Activated CD8-positive, alpha-beta memory T cell treated with anti-CD3 and anti-CD28 coated beads, Interleukin-2, amount 50 U/mL, for 24 hours (primary cell): ENCODE measurements at regions not wholly inside any gene's neighbourhood (a gene's known extent, or its start where the extent isn't known, plus 50 kb on each side); places are given as distances from the start of the nearest gene placed in this dataset.

Source experiments
- DNase-seq: peaks from one replicate; pipeline ENCODE4 v3.0.0-alpha.2; 2020; ENCODE audit errors: extremely low read depth

DNA sequence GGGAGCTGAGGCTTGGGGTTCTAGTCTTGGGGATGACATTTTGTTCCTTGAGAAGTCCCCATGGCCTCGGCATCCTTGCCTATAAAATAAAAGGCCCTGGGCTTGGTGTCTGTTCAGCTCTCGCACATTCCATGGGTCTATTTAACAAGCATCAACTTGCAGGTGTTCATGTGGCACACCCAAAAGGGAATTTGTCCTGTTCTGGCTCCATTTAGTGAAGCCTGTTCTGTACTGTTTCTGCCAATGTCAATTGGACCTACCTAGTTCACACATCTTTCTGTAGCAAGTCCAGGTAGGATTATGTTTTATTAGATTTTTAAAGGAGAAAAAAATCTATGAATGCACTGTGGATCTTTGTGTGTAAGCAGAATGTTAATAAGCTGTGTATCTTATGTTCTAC is 262.0 kb downstream of the HIVEP2 start:
- no peak for DNase-seq

DNA sequence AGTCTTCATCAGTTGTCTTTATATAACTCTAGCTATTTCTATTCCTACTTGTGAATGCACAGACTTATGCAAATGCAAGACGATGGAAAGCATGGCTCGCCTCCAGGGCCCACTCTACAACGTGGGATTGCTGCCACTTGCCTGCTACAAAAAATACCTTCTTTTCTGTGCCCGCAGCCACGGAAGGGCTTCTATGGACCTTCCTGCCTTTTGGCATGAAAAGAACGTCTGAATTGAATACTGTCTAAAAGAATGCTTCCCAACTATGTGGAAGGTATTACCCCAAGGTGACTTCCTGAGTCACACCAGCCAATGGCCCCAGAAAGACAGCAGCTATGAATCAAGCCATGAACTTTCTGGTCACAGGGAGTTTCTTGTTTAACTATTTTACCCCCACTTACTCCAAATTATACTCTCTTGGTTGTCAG is 261.2 kb downstream of the HIVEP2 start:
- no peak for DNase-seq

DNA sequence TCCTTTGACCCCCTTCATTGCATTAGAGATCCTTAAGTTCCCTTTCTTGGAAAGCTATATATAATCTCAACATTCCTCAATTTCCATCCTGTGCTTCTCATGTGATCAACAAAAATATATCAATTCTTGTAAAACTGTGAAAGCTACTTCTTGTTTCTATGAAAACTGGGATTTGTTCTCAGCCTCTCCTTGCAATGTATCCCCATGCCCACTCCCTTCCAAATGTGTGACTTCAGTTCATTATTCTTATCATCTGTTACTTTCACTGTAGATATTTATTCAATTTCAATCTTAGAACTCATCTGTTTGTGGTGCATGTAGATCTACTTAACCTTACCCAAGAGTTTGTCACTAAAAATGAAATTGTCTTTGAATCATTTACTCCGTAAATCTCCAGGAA is 260.6 kb downstream of the HIVEP2 start:
- no peak for DNase-seq

DNA sequence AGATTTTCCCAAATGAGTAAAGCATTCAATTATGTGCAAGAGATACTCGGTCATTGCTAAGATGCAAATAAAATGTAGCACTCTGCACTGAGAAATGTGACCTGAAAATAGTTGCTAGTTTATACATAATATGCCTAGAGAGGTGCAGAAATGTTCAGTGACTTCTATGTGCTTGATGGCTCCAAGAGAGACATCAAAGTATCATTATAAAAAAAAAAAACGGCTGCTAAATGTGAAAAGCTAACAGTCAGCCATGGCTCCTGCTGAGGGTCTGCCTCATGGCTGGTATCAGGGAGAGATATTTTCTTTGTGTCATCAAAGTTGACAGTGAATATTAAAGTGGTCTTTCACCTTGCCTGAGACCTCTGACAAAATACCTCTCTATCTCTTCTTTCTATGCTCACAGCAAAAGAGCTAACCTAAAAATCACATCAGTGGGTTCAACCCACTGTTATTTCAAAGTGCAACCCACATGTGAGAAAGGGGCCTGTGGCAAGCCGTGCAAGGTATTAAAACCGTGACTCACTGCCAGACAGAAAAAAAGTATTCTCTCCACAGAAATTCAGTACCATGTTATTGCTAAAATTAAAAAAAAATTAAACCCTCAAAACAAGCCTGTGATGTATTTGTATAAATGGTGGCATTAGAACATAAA is 259.0 kb downstream of the HIVEP2 start:
- no peak for DNase-seq

DNA sequence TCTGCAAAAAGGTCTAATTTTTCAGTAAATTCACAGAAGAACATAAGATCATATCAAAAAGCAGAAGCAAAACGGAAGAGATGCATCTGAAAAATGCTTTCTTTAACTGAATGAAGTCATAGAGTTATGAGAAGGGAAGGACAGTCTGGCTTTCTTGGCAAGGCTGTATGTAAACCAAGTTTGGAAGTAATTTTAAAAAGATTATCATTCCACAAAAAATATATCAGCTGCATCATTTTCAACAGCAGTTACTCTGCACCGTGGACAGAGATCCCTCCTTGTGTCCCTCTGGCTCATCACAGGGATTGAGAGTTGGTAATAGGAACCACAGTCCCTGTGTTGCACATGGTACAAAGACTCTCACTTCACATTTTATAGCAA is 258.5 kb downstream of the HIVEP2 start:
- DNase-seq = no peak

DNA sequence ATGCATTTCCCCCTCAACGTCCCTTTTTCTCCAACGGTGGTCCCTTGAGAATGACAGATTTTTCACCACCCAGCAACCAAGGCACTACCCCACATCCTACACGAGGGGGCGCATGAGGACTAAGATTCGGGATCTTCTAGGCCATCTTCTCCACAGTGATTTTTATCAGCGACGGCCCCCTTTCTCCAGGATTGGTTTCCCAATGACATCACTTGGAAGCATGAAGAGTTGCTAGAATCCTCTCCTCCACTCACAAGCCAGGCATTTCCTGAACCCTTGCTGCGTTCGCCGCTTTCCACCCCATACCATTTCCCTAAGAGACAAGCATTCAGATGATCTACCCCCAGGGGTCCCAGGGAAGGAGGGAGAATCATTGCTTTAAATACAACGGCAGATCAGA is 252.0 kb downstream of the HIVEP2 start:
- DNase-seq = peak; percentile 19

DNA sequence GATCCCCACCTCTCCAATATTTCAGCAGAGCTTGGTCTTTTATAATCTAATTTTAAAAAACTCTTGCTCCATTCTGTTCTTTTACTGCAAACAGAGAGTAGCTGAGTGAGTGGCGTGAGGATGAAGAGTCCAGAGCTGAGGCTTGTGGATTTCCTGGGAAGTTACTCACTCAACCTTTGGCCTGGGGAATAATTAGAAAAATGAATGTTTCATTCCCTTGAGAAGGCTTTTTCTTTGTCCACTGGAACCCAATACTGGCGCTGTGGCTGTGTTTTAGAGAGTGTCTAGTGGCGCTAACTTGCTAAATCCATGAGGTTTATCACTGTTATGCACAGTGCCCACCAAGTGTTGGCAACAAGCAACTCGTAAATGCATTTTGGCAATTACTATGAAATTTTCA is 251.5 kb downstream of the HIVEP2 start:
- no peak for DNase-seq

DNA sequence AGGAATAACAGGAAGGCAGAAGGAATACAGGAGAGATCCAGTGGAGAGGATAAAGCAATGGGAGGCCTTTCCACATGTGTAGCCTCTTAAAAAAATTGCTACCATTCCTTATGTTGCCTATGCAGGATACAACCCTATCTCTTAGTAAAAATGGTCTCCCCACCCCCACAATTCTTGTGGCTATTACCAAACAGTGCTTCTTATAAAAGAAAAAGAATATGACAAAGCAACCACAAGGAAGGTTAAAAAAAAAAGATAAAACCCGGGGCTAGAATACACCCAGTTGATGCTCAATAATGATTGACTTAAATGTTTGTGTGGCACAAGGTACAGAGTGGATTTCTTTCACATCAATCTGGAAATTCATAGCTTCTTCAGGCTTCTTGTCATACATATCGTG is 250.9 kb downstream of the HIVEP2 start:
- no peak for DNase-seq

DNA sequence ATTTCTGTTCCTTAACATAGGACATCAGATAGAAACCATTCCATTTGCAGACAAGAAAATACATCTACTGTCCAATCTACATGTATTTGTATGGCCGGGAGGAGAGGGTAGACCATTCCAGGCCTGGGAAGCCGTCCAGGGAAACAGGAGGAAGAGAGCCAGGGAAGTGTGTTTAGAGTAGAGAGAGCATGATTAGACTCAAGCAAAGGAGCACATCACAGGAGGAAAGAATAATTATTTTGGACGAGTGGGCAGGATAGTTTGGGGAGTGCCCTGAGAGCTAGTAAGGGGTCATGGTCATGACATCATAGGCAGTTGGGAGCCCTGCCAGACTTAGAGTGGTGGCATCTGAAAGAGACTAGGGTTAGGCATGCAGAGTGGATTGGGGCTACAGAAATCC is 250.0 kb downstream of the HIVEP2 start:
- DNase-seq = no peak

DNA sequence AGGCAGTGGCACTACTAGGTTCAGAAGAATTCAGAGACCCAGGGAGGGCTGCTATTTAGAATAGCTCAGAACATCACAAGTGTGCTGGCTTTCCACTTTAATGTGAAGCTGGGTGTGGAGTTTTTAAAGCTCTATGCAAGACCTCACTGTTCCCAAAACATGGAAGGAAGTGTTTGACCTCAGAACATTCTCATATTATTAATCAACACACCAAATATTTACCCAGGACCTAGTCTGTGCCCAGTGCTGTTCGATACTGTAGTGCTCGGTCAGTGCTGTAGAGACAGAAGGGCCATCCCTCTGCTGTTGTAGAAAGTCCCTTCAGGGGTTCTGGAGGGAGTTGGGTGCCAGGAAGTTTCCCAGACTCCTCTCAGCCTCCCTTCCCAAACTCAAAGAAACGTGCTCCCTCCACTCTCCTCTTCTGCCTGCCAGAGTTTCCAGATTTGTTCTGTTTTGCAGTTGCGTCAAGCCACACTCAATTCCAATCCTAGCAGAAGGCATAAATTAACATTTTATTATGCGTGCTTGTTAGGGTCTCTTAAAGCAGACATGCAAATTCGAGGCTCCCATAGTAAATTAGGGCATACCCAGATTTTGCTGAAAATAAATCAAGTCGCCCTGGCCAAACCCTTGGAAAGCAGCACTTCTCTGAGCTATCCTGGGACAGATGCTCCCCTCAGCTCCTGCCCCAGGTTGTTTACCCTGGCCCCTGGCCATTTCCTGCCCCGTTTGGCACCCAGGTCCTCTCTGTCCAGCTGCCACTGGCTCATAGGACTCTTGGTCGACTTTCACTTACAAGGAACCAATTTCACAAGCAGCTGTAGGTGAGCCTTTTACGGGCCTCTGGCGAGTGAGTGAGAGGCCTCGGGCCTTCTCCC is 248.6 kb downstream of the HIVEP2 start:
- no peak for DNase-seq

DNA sequence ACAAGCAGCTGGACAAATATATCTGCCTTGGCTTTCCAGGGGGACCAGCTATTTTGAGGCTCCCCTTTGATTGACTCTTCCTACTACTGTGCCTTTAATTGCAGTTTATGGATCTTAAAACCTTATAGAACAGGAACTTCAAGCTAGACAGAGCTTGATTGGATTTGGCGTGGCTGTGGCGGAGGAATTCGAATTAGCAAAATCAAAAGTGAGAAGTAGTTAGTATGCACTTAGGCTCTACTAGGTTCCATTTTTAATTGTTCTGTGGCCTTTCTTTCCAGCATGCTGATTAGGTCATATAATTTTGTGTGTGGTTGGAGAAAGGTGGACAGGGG is 248.0 kb downstream of the HIVEP2 start:
- no peak for DNase-seq

DNA sequence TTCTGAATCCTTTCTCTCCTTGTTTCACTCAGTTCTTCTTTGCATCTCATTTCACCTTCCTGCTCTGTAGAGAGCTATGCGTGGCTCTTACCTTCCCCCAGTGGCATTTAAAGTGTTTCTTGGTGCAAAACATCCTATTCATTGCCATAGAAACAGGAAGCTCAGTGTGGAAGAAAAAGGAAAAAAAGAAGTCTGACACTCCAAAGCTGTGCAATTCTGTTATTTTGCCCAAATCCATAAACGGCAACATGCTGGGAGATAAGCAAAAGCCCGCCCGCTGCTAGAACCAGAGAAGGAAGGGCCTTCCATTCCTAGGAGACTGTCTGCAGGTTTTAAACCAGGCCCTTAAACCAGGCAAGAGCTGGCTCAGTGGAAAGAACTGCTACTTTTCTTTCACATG is 247.1 kb downstream of the HIVEP2 start:
- no peak for DNase-seq

DNA sequence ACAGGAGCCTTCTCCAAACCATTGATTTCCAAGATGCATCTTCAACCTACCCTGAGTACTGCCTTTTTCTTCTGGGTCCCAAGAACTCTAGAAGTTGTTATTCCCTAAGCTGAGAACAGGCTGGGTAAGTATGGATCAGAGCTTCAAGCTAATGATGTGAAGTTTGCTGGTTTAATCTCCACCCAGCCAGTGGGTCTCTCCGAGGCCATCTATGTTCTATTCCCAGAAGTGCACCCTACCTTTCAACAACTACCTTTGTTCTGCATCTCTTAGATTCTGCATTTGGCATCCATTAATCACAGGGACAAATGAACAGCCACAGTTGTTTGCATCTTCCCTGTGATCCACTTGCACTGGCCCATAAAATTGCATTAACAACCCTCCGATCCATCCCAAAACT is 246.2 kb downstream of the HIVEP2 start:
- no peak for DNase-seq

DNA sequence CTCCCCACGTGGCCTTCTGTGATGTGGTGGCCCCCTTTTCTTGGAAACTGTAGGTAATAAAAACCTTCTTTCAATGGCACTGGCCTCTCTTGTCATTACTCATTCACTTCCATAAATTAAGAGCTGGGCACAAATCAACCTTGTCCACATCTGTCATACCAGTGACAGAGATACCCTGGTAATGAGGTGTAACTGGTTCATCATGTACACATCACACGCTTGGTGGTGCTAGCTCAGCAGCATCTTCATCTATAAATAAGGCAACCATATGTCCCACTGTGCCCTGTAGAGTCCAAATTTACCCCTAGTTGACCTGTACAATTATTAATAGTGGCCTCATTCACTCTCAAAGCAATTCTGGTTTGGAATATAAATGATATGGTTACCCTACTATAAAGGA is 245.6 kb downstream of the HIVEP2 start:
- DNase-seq = no peak

DNA sequence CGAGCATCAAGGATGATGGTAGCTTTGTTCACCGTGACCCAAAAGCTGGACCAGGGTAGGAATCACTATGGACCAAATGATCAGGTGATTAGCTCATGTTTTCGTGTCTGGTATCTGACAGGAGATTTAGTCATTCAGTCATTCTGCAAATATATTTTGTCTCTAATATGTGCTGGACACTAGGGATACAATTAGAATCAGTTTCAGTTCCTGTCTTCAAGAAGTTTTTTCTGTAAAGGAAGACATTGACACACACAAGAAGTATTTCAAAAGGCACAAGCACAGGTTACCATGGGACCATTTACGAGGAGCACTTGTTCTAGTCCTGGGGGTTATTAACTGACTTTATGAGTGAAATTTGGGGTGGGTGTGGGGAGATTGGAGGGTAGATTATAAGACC is 244.9 kb downstream of the HIVEP2 start:
- DNase-seq = no peak

DNA sequence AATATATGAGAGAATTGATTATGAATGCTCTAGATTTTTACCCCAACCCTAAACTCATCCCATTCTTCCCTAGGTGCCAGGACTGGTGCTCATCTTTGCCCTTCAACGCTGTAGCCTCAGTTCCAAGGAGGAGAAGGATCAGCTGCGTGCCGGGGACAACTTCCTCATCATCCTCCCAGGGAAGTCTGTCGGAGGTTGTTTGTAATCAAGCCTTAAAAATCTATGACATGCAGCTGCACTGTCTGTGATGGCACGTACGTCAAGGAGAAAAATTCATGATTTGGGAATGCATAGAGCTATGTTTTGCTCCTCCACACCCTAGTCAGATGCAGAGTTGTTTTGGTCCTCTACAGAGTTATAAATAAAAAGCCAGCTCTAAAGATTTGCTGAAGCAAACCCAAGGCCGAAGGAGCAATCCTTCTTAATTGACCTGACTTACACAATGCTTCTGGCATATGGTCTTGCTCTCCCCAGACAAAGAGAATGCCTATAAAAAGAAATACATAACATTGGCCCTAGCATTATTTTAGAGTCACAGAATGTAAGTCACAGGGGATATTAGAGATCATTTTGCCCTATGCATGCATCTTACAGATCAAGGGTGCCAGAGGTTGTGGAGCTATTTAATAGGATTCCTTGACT is 244.2 kb downstream of the HIVEP2 start:
- no peak for DNase-seq
